Coronary artery (tissue), 2 donors: ENCODE measurements at regions not wholly inside any gene's neighbourhood (a gene's known extent, or its start where the extent isn't known, plus 50 kb on each side); places are given as distances from the start of the nearest gene placed in this dataset.
"Not testable (repeated sequence)": the region's sequence is repeated elsewhere in the genome, so short reads cannot be mapped to it uniquely, and the experiment has no call there.

ENCODE experiments used
- DNase-seq: peaks from one replicate; pipeline ENCODE4 v3.0.0-alpha.2; 2017; ENCODE audit warnings: low spot score
- H3K27ac ChIP-seq, 2 donors: fragments of 200-600 bp; sonication (generic); one replicate each; pipeline ENCODE4 v1.5.1; 2016 to 2019
- H3K4me3 ChIP-seq: fragments of 200-600 bp; sonication (generic); 2 replicates; pipeline ENCODE4 v1.5.1; 2016; ENCODE audit warnings: mild to moderate bottlenecking, moderate library complexity
- CTCF ChIP-seq: fragments of 200-600 bp; sonication (generic); IDR thresholded peaks from one replicate; pipeline ENCODE4 v1.5.1; 2019; ENCODE audit warnings: antibody characterized with exemption

GRCh38 chr16:75948441-75948840 is 222.2 kb upstream of the CPHXL start:
- no peak overlapping the region for H3K27ac ChIP-seq
- H3K4me3 ChIP-seq: no peak overlapping the region
- DNase-seq: no peak
- no peak for TF ChIP-seq CTCF

GRCh38 chr16:75948886-75949285 is 222.6 kb upstream of the CPHXL start:
- DNase-seq: no peak
- Histone ChIP-seq H3K4me3 (no peak overlapping the region), H3K27ac (no peak overlapping the region)
- no peak for TF ChIP-seq CTCF

GRCh38 chr16:75952124-75952523 is 225.8 kb upstream of the CPHXL start:
- no peak overlapping the region for H3K4me3 ChIP-seq
- DNase-seq: no peak
- no peak for TF ChIP-seq CTCF
- no peak overlapping the region for H3K27ac ChIP-seq

DNA sequence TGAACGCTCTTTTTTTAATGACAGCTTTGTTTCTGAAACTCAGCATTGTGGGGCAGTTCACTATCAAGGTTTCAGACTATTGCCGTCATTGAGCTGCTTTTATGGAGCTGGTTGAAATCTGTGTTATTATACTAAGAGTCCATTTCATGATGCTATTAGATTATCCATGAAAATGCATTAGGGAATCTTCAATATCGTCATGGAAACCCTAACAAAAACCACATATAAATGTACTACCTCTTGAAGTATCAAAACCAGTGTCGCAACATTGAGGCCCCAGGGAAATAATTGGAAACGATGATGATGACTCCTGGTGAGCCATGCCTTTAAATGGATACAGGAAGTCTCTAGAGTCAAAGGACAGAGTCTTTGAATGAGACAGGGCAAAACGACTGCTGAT is 231.6 kb upstream of the CPHXL start:
- TF ChIP-seq CTCF: no peak
- H3K27ac ChIP-seq: no peak overlapping the region
- DNase-seq: no peak
- H3K4me3 ChIP-seq: no peak overlapping the region

- no peak for TF ChIP-seq CTCF
- no peak for DNase-seq
- H3K4me3 ChIP-seq: no peak overlapping the region
- H3K27ac ChIP-seq: no peak overlapping the region
These were observed 239.4 kb upstream of the CPHXL start for GRCh38 chr16:75965504-75966374.

- DNase-seq, H3K4me3 ChIP-seq, H3K27ac ChIP-seq: not testable (repeated sequence)
These were observed 242.8 kb upstream of the CPHXL start for GRCh38 chr16:75969120-75969519.

DNA sequence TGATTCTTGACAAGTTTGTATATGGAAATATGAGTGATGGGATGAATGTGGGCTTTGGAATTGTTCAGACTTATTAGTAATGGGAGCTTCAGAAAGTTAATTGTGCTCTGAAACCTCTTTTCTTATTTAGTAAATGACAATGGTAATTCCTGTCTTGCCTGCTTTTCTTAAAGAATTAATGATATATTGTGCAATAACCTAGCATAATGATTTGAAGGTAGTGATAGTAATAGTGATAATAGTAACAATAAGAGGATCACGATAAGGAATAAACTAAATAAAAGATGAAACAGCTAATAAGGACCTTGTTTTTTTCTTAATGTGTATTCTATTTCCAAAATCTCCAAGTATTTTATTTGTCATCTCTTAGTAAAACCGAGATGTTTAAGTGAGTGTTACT is 245.0 kb upstream of the CPHXL start:
- no peak overlapping the region for H3K27ac ChIP-seq
- DNase-seq: no peak
- no peak for TF ChIP-seq CTCF
- H3K4me3 ChIP-seq: no peak overlapping the region
